ENCODE measurements at regions not wholly inside any gene's neighbourhood (a gene's known extent, or its start where the extent isn't known, plus 50 kb on each side); places are given as distances from the start of the nearest gene placed in this dataset.
"Not testable (repeated sequence)": the region's sequence is repeated elsewhere in the genome, so short reads cannot be mapped to it uniquely, and the experiment has no call there.

GRCh38 chr14:49031710-49032109 is 554.5 kb downstream of the RPS29 start:
- DNase-seq (ENCODE audit: low read depth in 3 of 3, low spot score in 1 of 3): not testable (repeated sequence)

DNA sequence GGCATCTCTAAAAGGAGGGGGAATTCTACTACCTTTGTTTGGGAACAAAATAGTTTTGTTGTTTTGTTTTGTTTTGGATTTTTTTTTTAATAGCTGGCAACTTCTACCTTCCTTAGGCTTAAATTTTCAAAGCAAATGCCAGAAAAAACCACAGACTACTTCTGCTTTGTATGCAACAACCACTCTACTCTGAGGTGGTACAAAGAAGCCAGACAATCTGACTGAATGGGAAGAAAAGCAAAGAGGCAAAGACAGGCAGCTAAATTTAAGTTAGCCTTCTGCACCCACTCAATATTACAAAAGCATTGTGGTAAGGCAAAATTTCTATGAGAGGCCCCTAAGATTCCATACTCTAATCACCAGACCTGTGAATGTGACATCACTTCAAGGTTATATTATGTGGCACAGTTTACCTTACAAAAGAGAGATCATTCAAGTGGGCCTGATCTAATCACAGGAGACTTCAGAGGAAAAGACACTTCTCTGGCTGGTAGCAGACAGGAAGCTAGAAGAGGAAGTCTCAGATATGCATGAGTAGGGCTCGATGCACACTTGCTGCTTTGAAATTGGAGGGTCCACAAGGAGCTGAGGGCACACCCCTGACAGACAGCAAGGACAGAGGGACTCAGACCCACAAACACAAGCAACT is 566.6 kb downstream of the RPS29 start:
- DNase-seq (ENCODE audit: low read depth in 3 of 3, low spot score in 1 of 3): no peak

- no peak for DNase-seq (ENCODE audit: low read depth in 3 of 3, low spot score in 1 of 3)
Measured at GRCh38 chr14:49017447-49017846, 568.7 kb downstream of the RPS29 start.

DNA sequence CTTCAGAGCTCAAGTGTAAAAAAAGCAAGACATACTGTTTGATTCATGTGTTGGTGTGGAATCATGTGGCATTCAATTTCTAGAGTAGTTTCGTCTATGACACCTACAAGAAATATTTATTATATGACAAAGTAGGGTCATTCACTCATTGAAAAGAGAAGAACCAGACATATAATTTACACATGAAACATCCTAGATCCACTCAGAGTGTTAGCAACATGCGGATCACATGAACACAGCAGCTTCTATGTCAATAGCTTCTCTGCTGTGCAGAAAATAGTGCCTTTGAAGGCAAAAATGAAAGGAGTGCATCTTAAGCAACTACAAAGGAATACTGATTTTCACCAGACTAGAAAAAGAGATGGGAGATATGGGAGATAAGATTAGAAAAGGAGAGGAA is 569.8 kb downstream of the RPS29 start:
- no peak for DNase-seq (ENCODE audit: low read depth in 3 of 3, low spot score in 1 of 3)

- no peak for DNase-seq (ENCODE audit: low read depth in 3 of 3, low spot score in 1 of 3)
Measured at GRCh38 chr14:49014476-49014875, 571.7 kb downstream of the RPS29 start.

GRCh38 chr14:49008363-49008762 is 577.8 kb downstream of the RPS29 start:
- no peak for DNase-seq (ENCODE audit: low read depth in 3 of 3, low spot score in 1 of 3)

DNA sequence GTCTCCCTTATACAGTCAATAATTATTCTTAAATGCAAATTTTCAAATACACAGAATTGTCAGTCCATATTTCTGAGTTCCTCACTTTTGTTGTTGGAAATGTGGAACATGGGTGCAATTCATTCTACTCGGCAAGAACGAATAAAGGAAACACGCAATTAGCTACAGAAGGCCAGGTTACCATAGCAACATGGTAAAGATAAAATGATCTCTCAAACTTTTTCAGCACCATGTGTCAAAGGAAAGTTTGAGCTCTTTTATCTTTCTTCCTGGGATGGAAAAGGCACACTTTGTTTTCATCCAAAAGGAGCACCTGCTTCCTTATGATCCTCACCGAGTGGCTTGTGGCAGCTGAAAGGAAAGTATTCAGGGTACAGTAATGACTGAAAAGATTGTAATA is 595.0 kb downstream of the RPS29 start:
- no peak for DNase-seq (ENCODE audit: low read depth in 3 of 3, low spot score in 1 of 3)

DNA sequence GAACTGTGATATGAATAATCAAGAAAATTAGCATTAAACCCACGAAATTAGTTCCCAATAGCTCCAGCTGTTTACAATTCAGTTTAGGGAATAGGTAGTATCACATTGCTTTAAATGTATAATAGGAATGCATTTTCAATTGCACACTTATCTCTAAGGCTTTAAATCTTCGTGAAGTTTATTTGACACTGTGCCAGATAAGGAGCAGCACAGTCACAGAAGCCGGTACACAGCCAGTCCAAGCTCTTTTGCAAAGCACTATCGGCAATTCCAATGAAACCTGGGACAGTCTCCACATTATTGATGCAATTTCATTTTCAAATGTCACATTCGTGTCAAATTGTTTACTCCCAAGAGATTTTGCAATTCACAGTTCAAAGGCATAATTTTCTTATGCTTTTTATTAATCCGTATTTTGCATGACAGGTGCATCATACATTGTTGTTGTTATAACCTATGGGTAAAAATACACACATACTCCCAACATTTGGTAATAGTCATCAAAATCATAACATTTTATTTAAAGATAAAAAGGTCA is 602.8 kb downstream of the RPS29 start:
- no peak for DNase-seq (ENCODE audit: low read depth in 3 of 3, low spot score in 1 of 3)

GRCh38 chr14:48974994-48975393 is 611.2 kb downstream of the RPS29 start:
- DNase-seq (ENCODE audit: low read depth in 3 of 3, low spot score in 1 of 3): no peak

DNA sequence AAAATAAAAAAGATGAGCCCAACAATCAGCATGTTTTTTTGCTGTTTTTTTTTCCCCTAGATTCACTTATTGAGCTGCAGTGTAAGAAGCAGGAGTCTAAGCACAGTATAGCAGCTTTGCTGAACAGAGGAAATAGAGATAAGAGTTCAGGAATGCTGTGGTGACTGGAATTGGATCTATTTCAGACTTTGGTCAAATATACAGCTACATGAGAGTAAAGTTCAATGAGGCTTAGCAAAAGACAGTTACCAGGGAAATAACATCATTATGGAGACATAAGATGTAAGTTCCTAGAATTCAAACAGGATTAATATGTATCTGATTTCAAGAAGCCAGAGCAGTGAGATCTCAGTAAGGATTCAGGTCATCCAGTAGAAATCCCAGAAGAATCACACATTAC is 613.0 kb downstream of the RPS29 start:
- no peak for DNase-seq (ENCODE audit: low read depth in 3 of 3, low spot score in 1 of 3)

DNA sequence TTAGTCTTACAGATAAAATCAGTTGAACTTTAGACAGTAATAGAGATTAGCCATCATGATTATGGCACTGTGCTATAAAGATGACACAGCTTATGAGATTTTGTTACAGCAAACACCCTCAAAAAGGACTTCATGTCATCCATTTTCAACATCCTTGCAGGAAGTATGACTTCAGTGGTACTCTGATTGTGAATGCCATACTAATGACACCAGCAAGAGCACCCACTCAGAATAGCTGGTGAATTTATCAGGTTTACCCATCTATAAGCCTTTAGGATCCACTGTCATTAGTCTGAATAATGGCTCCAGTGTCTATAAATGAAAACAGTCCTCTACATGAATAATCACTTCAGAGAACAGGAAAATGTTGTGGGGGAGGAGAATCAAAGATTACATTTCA is 615.2 kb downstream of the RPS29 start:
- DNase-seq (ENCODE audit: low read depth in 3 of 3, low spot score in 1 of 3): no peak

- DNase-seq (ENCODE audit: low read depth in 3 of 3, low spot score in 1 of 3): no peak
Measured at GRCh38 chr14:48967419-48967818, 618.8 kb downstream of the RPS29 start.

GRCh38 chr14:48963231-48963790 is 622.9 kb downstream of the RPS29 start:
- no peak for DNase-seq (ENCODE audit: low read depth in 3 of 3, low spot score in 1 of 3)

DNA sequence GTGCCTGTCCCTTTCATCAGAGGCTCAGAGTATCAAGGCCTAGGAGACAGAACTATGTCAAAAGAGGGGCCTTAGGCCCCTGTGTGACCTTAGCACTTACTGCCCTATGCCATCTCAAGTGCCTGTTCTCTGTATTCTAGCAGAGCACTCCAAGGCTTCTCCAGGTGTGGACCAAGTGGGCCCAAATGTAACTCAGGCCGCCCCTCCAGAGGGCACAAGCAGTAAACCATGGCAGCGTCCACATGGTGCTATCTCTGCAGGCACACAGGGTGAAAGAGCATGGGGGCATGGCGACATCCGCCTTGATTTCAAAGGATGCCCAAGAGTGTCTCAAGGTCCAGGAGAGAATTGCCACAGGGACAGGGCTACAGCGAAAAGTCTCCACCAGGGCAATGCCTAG is 628.7 kb downstream of the RPS29 start:
- no peak for DNase-seq (ENCODE audit: low read depth in 3 of 3, low spot score in 1 of 3)

DNA sequence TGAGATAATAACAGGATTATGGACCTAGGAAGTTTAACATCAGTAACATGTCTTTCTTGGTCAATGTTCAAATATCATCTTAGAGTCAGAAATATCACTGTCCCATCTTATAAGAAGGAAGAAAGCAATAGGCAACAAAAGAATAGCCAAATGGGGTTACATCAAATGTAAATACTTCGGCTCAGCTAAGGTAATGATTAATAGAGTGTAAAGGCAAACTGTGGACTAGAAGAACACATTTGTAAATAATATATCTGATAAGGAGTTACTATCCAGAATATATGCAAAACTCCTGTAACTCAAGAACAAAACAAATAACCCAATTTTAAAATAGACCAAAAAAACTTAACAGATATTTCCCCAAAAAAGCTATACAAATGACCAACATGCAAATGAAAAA is 630.3 kb downstream of the RPS29 start:
- no peak for DNase-seq (ENCODE audit: low read depth in 3 of 3, low spot score in 1 of 3)

GRCh38 chr14:48954446-48954845 is 631.7 kb downstream of the RPS29 start:
- DNase-seq (ENCODE audit: low read depth in 3 of 3, low spot score in 1 of 3): no peak

DNA sequence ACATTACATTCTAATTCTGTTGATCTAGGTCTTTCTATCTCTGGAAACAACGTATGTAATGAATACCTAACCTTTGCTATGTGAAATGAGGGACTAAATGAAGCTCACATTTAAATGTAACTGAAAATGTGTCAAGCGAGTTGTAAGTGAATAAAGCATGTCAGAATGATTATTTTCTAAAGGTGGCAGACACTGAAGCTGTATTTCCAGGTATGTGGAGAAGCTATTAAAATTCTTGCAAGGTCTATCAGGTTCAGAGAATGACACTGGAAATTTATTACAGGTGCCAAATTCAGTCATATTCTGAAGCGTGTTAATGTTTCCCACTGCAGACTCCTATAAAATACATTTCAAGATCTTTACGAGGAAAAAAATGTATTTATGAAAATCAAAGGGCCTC is 641.4 kb downstream of the RPS29 start:
- no peak for DNase-seq (ENCODE audit: low read depth in 3 of 3, low spot score in 1 of 3)

DNA sequence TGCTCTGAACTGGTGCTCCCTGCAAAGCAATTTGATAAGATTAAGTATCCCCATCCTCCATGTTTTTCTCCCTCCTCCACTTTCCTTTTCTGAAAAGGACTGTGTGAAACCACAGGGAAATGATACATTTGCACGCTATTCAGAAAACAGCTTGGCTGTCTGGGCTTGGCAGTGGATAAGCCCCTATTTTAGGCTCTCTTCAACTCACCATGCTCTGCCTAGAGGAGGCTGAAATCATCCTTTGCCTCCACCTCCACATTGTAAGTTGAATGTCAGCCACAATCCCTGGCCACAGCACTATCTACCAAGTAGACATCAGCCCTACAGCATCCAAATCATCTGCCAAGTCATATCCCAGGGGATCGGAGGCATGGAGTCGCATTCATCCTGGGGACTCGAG is 642.3 kb downstream of the RPS29 start:
- DNase-seq (ENCODE audit: low read depth in 3 of 3, low spot score in 1 of 3): no peak

- DNase-seq (ENCODE audit: low read depth in 3 of 3, low spot score in 1 of 3): no peak
Measured at GRCh38 chr14:48937541-48938195, 648.5 kb downstream of the RPS29 start.

- no peak for DNase-seq (ENCODE audit: low read depth in 3 of 3, low spot score in 1 of 3)
Measured at GRCh38 chr14:48936849-48937248, 649.3 kb downstream of the RPS29 start.

DNA sequence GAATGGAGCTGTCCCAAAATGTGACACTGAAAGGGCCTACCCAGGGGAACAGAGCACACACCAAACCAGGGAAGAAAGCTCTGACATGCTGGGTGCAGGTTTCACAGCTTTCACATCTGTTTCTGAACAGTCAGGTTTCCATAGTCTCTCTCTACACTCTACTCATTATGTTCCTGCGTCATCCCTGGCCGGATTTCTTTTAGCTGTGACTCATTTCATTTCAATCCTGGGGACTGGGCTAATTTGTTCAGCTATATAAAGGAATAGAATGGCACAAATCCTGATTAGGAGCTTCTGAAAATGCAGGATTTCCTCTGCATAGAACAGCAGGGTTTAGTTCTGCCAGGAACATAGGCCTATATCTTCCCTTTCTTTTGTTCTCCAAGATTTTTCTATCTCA is 649.8 kb downstream of the RPS29 start:
- DNase-seq (ENCODE audit: low read depth in 3 of 3, low spot score in 1 of 3): no peak

DNA sequence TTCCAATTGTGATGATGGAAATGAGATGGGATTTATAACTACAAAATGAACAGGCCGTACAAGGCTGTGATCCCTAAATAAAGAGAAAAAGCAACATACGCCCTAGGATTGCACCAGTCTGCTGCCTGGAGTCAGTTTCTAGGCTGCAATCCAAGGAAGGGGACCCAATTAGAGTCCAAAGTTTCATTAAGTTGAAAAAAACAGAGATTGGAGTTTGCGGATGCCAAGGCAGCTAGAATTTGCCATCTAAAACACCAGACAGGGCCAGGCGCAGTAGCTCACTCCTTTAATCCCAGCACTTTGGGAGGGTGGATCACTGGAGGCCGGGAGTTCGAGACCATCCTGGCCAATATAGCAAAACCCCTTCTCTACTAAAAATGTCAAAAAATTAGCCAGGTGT is 661.0 kb downstream of the RPS29 start:
- DNase-seq (ENCODE audit: low read depth in 3 of 3, low spot score in 1 of 3): no peak

- no peak for DNase-seq (ENCODE audit: low read depth in 3 of 3, low spot score in 1 of 3)
Measured at GRCh38 chr14:48914921-48915320, 671.3 kb downstream of the RPS29 start.

All from stimulated activated CD4-positive, alpha-beta T cell treated with anti-CD3 and anti-CD28 coated beads, TNF-alpha, amount 100 ng/mL, for 1 hour (primary cell).